Stimulated activated naive CD4-positive, alpha-beta T cell (primary cell): ENCODE measurements at regions not wholly inside any gene's neighbourhood (a gene's known extent, or its start where the extent isn't known, plus 50 kb on each side); places are given as distances from the start of the nearest gene placed in this dataset.
"Not testable (repeated sequence)": the region's sequence is repeated elsewhere in the genome, so short reads cannot be mapped to it uniquely, and the experiment has no call there.

Experiments used
- DNase-seq, 6 experiments: peaks; one replicate each; lab custom pipeline; 2025; lab: John Stamatoyannopoulos, UW

- no peak for DNase-seq
Observed at GRCh38 chr5:164975986-164976385, 1470.6 kb downstream of the MAT2B start.

DNA sequence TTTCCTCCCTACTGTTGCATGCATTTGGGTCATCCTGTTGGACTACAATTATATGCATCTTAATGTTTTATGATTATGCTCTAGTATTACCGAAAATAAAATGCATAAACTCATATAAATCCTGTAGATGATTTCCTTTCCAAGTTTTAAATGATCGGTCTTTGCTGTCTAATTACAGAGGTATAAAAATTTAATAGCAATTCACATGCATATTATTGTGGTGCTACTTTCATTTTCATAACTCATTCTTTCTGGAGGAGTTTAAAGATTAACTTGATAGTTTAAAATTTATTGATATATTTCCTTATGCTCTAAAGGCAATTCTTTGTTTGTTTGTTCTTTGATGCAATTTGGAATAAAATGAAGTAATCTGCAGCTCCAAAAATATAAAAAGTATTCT, 1475.1 kb downstream of the MAT2B start:
- no peak for DNase-seq

GRCh38 chr5:164998142-164998541, 1492.7 kb downstream of the MAT2B start:
- DNase-seq = no peak

DNA sequence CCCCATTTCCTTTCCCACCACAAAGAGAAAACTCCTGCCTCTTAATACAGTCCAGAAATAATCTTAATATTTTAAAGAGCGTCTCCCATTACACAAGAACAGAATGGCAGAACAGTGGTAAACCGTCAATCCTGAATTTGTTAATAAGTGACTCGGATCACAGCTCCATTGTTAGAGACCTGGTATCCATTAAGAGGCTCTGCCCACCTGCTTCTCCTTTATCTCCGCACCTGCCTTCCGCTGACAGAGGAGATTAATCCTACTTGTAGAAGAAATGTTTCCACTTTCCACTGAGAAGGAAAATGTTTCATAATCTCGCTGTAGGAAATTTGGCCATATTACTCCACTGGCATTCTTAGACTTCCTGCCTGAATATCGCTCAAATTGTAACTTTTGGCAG, 1493.2 kb downstream of the MAT2B start:
- DNase-seq = no peak

DNA sequence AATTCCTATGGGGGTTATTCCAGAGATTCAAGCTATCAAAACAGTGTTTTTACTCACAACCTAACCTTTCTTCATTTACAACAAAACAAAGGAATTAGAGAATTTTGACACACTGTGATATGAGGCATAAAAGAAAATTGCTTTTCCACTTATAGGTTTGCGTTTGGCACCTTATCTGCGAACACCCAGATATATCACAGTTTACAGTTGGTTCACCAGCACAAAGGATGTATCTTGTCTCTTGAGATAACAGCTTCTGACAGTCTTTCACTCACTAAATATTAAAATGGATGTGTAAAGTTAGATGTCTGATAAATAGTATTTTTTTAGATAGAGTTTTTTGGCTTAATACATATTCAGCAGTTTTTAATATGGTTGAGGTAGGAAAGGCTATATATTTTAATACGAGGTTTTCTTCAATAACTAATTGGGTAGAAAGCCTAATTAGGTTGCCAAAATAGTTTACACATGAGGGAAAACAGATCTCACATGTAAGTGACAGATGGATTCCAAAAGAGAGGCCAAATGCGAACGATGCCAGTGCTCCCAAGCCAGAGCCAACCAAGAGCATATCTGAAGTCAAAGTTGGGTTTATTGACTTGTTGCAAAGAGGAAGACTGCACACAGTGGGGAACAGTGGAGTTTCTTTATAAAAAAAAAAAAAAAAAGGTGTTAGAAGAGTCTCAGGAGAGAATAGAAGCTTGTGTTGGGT, 1495.2 kb downstream of the MAT2B start:
- no peak for DNase-seq

GRCh38 chr5:165003283-165003682, 1497.9 kb downstream of the MAT2B start:
- no peak for DNase-seq

- no peak for DNase-seq
Observed at GRCh38 chr5:165004175-165004574, 1498.8 kb downstream of the MAT2B start.

DNA sequence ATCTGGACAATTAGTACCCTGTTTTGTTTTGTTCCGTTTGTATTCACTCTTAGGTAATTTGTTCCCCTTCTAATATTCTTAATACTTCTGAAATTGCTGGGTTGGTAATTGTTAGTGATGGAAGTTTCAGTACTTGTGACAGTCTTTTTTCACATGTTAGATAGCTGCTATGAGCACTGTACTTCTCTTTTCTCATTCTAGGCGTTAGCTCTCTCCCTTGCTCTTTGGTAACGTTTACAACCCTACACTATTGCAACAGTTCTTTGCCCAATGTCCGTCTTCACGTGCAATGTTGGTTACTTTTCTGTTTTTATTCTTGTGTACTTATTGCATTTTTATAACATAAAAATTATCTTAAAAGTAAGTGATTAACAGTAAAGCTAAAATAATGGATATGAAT, 1509.0 kb downstream of the MAT2B start:
- DNase-seq = no peak

GRCh38 chr5:165015126-165015525, 1509.7 kb downstream of the MAT2B start:
- DNase-seq = no peak

DNA sequence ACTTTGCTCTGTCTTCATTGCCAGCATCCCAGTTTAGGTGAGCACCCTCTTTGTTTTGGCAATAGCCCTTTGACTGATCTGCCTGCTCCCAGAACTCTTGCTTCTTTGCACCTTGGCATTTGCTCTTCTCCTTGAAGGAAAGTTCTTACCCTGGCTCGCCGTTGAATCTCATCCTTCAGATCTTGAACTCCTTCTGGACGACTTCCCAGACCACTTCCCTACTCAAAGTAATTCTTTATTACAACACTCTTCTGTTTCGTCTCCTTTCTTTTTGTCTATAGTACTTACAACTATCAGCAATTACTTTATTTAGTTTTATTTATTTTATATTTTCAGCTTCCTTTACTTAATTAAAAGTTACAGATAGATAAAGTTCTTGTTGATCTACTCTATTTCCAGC, 1510.1 kb downstream of the MAT2B start:
- DNase-seq = no peak

- no peak for DNase-seq
Observed at GRCh38 chr5:165026971-165027370, 1521.6 kb downstream of the MAT2B start.

- no peak for DNase-seq
Observed at GRCh38 chr5:165028356-165028755, 1522.9 kb downstream of the MAT2B start.

DNA sequence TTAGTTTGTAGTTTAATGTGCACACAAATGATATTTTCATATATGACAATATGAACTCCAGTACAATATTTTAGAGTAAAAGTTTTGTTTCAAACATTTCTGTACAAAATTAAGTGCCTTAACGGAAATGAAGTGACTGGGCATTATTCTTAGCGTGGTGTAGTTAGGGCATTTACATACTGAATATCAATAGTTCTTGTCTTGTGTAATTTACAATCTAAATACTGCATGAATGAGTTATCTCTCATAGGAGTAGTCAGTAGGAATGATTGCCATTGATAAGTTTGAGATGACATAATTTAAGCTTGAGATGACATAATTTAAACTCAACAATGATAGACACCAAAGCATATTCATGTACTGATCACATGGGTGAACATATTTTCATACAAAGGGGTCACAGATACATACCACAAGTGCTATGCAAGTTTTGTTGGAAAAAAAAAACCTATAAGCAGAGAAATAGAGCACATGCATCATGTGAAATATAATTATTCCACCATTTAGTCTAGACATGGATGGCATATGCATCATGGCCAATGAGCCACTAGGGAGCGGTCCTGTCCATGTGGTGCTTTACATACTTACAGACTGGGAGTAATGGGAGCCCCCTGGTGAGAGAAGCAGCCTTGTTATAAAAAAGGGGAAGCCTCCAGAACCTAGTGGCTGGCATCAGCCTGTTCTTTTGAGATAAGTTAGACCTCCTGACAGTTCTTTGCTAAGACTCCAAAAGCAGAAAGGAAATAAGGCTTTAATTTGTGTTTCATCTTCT, 1523.9 kb downstream of the MAT2B start:
- DNase-seq = peak in 1 of 6 experiments; percentile 7

DNA sequence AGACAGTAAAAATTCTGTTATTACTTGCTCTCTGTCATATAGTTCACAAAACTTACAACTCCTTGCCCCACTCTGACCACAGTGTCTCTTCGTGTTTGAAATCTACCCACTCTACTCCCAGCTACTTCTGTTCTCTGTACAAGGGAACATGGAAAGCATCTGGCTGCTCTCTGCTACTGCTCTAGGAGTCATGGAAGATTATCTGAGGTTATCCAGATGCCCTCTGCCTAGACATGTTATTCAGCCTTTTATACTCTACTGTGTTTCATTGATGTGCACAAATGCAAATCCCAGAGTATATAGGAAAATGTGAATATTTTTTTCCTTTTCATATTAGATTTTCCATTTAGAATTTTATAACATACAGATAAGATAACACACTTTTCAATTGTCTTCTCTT, 1525.6 kb downstream of the MAT2B start:
- no peak for DNase-seq

DNA sequence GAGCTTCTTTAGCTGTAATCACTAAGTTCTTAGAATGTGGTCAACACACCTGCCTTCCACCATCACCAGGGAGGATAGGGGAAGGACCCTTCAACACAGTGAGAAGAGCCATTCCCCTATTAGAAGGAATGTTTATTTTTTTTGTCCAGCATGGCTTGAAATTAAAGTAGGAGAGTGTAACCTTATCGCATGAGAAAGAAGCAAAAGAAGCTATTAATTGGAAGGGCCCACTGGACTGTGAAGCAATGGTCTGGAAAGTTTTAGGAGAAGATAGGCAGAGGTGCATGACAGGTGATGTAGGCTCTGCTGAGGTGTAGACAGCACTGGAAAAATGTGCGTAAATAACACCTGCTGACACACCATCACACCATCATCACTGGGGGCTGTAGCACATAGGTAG, 1526.0 kb downstream of the MAT2B start:
- no peak for DNase-seq

DNA sequence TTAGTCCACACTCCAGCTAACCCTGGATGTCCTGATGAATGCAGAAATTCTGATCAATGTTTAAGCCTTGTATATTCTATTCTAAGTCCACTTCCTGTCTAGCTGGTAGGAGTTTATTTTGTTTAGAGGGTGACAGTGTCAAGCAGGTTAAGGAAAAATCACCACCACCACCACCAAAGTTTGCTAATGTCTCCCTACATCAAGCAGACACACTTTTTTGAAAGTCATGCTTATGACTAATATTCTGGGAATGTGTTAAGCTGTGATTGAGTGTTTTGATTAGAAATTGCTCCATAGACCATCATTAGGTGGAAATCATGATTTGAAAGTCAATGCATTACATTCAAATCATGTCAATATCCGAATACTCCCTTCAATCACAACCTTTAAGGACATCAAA, 1530.1 kb downstream of the MAT2B start:
- no peak for DNase-seq

DNA sequence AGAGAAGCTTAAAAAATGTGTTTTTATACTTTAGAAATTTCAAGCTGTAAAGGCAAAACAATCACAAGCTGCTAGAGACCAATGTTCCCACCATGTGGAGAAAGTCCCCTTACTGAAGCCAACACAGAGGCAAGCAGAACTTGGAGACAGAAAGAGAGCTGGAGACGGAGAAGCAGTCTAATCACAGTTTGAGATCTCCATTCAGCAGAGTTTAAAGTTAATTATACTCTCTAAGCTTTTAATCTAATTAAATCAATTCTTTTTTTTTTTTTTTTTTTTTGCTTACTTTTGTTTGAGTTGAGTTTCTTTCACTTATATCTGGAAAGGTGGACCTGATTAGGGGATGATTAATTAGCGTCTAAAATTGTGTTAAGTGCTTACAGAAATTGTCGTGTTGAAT, 1534.3 kb downstream of the MAT2B start:
- no peak for DNase-seq

DNA sequence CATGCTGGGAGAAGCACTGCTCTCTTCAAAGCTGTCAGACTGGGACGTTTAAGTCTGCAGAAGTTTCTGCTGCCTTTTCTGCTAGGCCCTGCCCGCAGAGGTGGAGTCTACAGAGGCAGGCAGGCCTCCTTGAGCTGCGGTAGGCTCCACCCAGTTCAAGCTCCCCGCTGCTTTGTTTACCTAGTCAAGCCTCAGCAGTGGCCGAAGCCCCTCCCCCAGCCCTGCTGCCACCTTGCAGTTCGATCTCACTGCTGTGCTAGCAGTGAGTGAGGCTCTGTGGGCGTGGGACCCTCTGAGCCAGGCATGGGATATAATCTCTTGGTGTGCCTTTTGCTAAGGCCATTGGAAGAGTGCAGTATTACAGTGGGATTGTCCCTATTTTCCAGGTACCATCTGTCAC, 1540.5 kb downstream of the MAT2B start:
- DNase-seq = not testable (repeated sequence)

GRCh38 chr5:165055476-165055875, 1550.1 kb downstream of the MAT2B start:
- DNase-seq = no peak

DNA sequence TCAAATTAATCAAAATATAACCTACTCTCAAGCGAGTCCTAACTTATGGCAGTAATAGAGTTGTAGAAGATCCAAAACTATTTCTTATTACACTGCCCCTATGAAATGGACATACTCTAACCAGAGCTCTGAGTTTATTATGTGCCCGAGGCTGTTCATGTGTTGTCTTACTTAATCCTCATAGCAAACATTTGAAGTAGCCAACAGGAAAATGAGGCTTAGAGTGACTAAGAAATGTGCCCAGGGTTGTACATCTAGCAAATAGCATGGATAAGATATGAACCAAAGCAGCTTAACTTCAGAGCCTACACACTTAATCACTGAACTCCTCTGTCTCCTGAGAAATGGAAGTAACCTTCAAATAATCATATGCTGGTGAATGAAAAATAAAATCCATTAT, 1551.7 kb downstream of the MAT2B start:
- no peak for DNase-seq

DNA sequence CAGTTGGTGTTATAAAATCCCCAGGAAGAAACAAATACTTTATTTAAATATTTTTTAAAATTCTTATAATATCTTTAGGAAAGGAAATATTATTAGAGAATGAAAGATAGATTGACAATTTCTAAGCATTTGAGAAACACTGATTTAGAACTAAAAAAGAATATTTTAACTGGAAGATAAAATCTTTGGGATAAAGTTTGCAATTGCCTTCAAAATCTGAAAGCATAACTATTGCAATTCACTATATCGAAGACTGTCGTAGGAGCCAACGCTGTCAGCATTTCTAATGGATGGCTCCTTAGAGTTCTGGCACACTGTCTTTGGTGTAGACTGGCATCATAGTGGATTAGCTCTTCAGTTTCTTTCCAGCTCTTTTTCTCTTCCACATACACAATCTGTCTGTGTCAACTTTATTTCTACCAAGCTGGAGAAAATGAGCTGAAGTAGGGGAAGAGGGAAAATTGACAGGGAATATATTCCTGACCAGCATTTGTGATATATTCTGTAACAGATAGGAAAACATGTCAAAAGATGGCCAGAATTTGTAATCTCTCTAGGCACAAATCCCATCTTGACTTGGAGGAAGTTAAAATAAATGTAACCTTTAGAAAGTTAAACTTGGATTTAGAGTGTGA, 1561.4 kb downstream of the MAT2B start:
- DNase-seq = no peak

- no peak for DNase-seq
Observed at GRCh38 chr5:165076686-165077085, 1571.3 kb downstream of the MAT2B start.

DNA sequence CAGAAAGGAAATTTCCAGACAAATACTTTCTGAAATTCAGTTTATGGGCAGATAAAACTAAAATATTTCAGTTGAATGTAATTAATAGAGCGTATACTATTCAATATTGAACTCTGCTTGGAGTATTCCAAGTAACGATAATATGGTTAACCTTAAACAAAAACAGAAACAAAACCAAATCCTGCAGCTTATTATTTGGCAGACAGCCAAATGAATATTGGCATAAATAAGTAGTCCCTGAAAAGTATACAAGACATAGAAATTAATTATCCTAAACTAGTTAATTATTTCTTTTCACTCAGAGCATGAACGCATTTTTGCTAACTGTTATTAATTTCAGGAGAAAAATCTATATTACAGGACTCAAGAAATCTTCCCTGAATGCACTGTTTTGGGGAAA, 1574.0 kb downstream of the MAT2B start:
- no peak for DNase-seq
